Gastrocnemius medialis (tissue), 4 donors: ENCODE measurements at regions not wholly inside any gene's neighbourhood (a gene's known extent, or its start where the extent isn't known, plus 50 kb on each side); places are given as distances from the start of the nearest gene placed in this dataset.

Experiments
- POLR2A ChIP-seq, 2 donors: fragments of 450-650 bp; IDR thresholded peaks; one replicate each; pipeline ENCODE4 v1.6.1; 2017; ENCODE audit warnings: antibody characterized with exemption in 2 of 2, mild to moderate bottlenecking in 2 of 2, moderate library complexity in 2 of 2
- TF ChIP-seq, protein P1 (sequence below), 5 experiments: fragments of 450-650 bp in 3 of 5; fragments of 200-600 bp in 2 of 5; sonication (generic) in 2 of 5; IDR thresholded peaks in 4 of 5; conservative IDR thresholded peaks in 1 of 5; 1 replicate in 4 of 5; 2 replicates in 1 of 5; pipeline ENCODE4 v1.5.1; 2016 to 2019; ENCODE audit warnings: antibody characterized with exemption in 5 of 5, mild to moderate bottlenecking in 3 of 5, moderate library complexity in 3 of 5

DNA sequence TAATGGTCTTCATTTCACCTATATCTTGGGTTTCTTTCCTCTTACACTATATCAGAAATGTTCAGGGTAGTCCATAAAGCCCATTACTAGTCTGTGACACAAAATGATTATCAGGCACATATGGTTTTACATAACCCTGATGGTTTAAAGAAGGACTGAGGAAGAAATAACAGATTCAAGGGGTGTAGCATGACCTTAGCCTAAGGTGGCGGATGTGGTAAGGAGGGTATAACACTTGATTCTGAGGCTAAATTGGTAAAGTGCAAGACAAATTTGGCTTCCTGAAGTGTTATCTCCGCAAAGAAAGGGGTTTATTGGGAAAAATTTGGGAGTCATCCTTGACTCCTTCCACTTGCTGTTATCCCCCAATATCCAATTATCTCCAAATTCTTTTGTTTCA is 388.2 kb upstream of the RPS23 start:
- TF ChIP-seq POLR2A (IDR thresholded peaks at IDR 0.05) = no peak
- TF ChIP-seq, protein P1, sequence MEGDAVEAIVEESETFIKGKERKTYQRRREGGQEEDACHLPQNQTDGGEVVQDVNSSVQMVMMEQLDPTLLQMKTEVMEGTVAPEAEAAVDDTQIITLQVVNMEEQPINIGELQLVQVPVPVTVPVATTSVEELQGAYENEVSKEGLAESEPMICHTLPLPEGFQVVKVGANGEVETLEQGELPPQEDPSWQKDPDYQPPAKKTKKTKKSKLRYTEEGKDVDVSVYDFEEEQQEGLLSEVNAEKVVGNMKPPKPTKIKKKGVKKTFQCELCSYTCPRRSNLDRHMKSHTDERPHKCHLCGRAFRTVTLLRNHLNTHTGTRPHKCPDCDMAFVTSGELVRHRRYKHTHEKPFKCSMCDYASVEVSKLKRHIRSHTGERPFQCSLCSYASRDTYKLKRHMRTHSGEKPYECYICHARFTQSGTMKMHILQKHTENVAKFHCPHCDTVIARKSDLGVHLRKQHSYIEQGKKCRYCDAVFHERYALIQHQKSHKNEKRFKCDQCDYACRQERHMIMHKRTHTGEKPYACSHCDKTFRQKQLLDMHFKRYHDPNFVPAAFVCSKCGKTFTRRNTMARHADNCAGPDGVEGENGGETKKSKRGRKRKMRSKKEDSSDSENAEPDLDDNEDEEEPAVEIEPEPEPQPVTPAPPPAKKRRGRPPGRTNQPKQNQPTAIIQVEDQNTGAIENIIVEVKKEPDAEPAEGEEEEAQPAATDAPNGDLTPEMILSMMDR (IDR thresholded peaks at IDR 0.05 in 4 of 5, conservative IDR thresholded peaks at IDR 0.05 in 1 of 5) = no peak
